Esophagus muscularis mucosa (tissue), 4 donors: ENCODE measurements at regions not wholly inside any gene's neighbourhood (a gene's known extent, or its start where the extent isn't known, plus 50 kb on each side); places are given as distances from the start of the nearest gene placed in this dataset.

Experiments used
- DNase-seq: peaks from one replicate; pipeline ENCODE4 v3.0.0-alpha.2; 2017; ENCODE audit errors: extremely low spot score
- H3K27ac ChIP-seq, 4 donors: fragments of 200-600 bp; sonication (generic); replicated peaks in 1 of 4; 1 replicate in 3 of 4; 2 replicates in 1 of 4; pipeline ENCODE4 v1.5.1; 2016 to 2019; ENCODE audit warnings: mild to moderate bottlenecking in 1 of 4
- H3K27me3 ChIP-seq, 4 donors: fragments of 200-600 bp; sonication (generic); one replicate each; pipeline versions ENCODE4 v1.5.1 to v1.6.0; 2016 to 2019
- H3K36me3 ChIP-seq, 4 donors: fragments of 200-600 bp; sonication (generic); one replicate each; pipeline ENCODE4 v1.5.1; 2016 to 2019
- H3K4me1 ChIP-seq, 4 donors: fragments of 200-600 bp; sonication (generic); one replicate each; pipeline ENCODE4 v1.5.1; 2016 to 2019
- H3K4me3 ChIP-seq, 4 donors: fragments of 200-600 bp; sonication (generic); 1 replicate in 2 of 4; 2 replicates in 2 of 4; pipeline ENCODE4 v1.5.1; 2016 to 2019; ENCODE audit warnings: mild to moderate bottlenecking in 4 of 4, moderate library complexity in 1 of 4
- H3K9me3 ChIP-seq, 4 donors: fragments of 200-600 bp; sonication (generic); 1 replicate in 3 of 4; 2 replicates in 1 of 4; pipeline ENCODE4 v1.5.1; 2016 to 2019
- CTCF ChIP-seq, 3 experiments: fragments of 200-600 bp in 2 of 3; fragments of 450-650 bp in 1 of 3; sonication (generic) in 2 of 3; IDR thresholded peaks; one replicate each; pipeline ENCODE4 v1.5.1; 2017 to 2019; ENCODE audit warnings: antibody characterized with exemption in 3 of 3, mild to moderate bottlenecking in 2 of 3, moderate library complexity in 1 of 3
- EP300 ChIP-seq: sonication (generic); formaldehyde crosslinking; IDR thresholded peaks from one replicate; pipeline ENCODE4 v1.6.1; 2017; ENCODE audit warnings: antibody characterized with exemption
- POLR2A ChIP-seq: fragments of 450-650 bp; IDR thresholded peaks from one replicate; pipeline ENCODE4 v1.6.1; 2017; ENCODE audit warnings: antibody characterized with exemption, moderate library complexity, mild to moderate bottlenecking, low read depth
- POLR2AphosphoS5 ChIP-seq, 2 donors: sonication (generic); formaldehyde crosslinking; IDR thresholded peaks; one replicate each; pipeline ENCODE4 v1.6.1; 2017; ENCODE audit warnings: antibody characterized with exemption in 2 of 2
- WGBS: methylation state at CpG from one replicate; pipeline ENCODE4 v1.1.5; 2018; 5-methylcytosine and 5-hydroxymethylcytosine counted together
- intact Hi-C: fragments of 100-400 bp; cut with DNase I; formaldehyde crosslinking; loops from one replicate; pipeline ENCODE4 v1.15.1; 2023

GRCh38 chr11:106451228-106451922 lies 373.9 kb downstream of the AASDHPPT start:
- no peak for TF ChIP-seq POLR2A
- TF ChIP-seq EP300, result no peak

GRCh38 chr11:106456647-106457046 lies 379.2 kb downstream of the AASDHPPT start:
- intact Hi-C loops, result no loop called here

More at GRCh38 chr11:106451228-106451922, 373.9 kb downstream of the AASDHPPT start:
- no peak for DNase-seq
- Histone ChIP-seq H3K9me3 (peaks cover 0 to 6% (median 0%) of the 10 kb centered on the region in 4 donors), H3K36me3 (no peaks in the 10 kb centered on the region), H3K27ac (no peak overlapping the region), H3K4me1 (peaks cover 0 to 13% (median 4%) of the 10 kb centered on the region in 4 donors), H3K27me3 (no peaks in the 10 kb centered on the region), H3K4me3 (no peak overlapping the region)
- intact Hi-C loops, result no loop called here
- 72% methylated on average over 2 of the region's 2 CpGs for WGBS

GRCh38 chr11:106457727-106458126 lies 380.3 kb downstream of the AASDHPPT start:
- TF ChIP-seq POLR2AphosphoS5 (IDR thresholded peaks at IDR 0.05), result no peak
- TF ChIP-seq CTCF (IDR thresholded peaks at IDR 0.05), result no peak
- no peak for TF ChIP-seq EP300
- no peak for TF ChIP-seq POLR2A
- peaks cover 0 to 6% (median 0%) of the 10 kb centered on the region in 4 donors for H3K9me3 ChIP-seq
- intact Hi-C loops, result no loop called here

More at GRCh38 chr11:106456647-106457046, 379.2 kb downstream of the AASDHPPT start:
- H3K27ac ChIP-seq, result no peak overlapping the region
- H3K4me1 ChIP-seq, result no peaks in the 10 kb centered on the region
- DNase-seq, result no peak
- WGBS, result 63% methylated on average over 3 of the region's 3 CpGs
- H3K4me3 ChIP-seq, result no peak overlapping the region
- H3K36me3 ChIP-seq, result no peaks in the 10 kb centered on the region
- TF ChIP-seq CTCF (IDR thresholded peaks at IDR 0.05) (no peak), EP300 (no peak)
- H3K27me3 ChIP-seq, result no peaks in the 10 kb centered on the region
- H3K9me3 ChIP-seq, result peaks cover 0 to 6% (median 0%) of the 10 kb centered on the region in 4 donors

GRCh38 chr11:106459135-106459534 lies 381.7 kb downstream of the AASDHPPT start:
- no peak overlapping the region for H3K27ac ChIP-seq
- H3K27me3 ChIP-seq, result no peaks in the 10 kb centered on the region
- no peaks in the 10 kb centered on the region for H3K36me3 ChIP-seq
- no peak for DNase-seq
- TF ChIP-seq POLR2AphosphoS5 (IDR thresholded peaks at IDR 0.05) (no peak), CTCF (IDR thresholded peaks at IDR 0.05) (no peak), POLR2A (no peak), EP300 (no peak)
- no peaks in the 10 kb centered on the region for H3K9me3 ChIP-seq
- WGBS, result 54% methylated on average over 3 of the region's 3 CpGs
- intact Hi-C loops, result no loop called here
- no peak overlapping the region for H3K4me3 ChIP-seq
- no peaks in the 10 kb centered on the region for H3K4me1 ChIP-seq

More at GRCh38 chr11:106457727-106458126, 380.3 kb downstream of the AASDHPPT start:
- H3K4me3 ChIP-seq, result no peak overlapping the region
- H3K27me3 ChIP-seq, result no peaks in the 10 kb centered on the region
- WGBS, result 63% methylated on average over 1 of the region's 1 CpG
- H3K36me3 ChIP-seq, result no peaks in the 10 kb centered on the region
- no peak overlapping the region for H3K27ac ChIP-seq
- DNase-seq, result no peak
- H3K4me1 ChIP-seq, result no peaks in the 10 kb centered on the region

GRCh38 chr11:106461148-106461691 lies 383.8 kb downstream of the AASDHPPT start:
- Histone ChIP-seq H3K9me3 (no peaks in the 10 kb centered on the region), H3K36me3 (no peaks in the 10 kb centered on the region), H3K27ac (no peak overlapping the region), H3K4me3 (no peak overlapping the region), H3K4me1 (no peaks in the 10 kb centered on the region), H3K27me3 (no peaks in the 10 kb centered on the region)
- TF ChIP-seq POLR2AphosphoS5 (IDR thresholded peaks at IDR 0.05) (no peak), POLR2A (no peak), CTCF (IDR thresholded peaks at IDR 0.05) (no peak), EP300 (no peak)
- no peak for DNase-seq
- intact Hi-C loops, result no loop called here
- WGBS, result 67% methylated on average over 5 of the region's 5 CpGs
